ENCODE measurements at regions not wholly inside any gene's neighbourhood (a gene's known extent, or its start where the extent isn't known, plus 50 kb on each side); places are given as distances from the start of the nearest gene placed in this dataset.
"Not testable (repeated sequence)": the region's sequence is repeated elsewhere in the genome, so short reads cannot be mapped to it uniquely, and the experiment has no call there.

DNA sequence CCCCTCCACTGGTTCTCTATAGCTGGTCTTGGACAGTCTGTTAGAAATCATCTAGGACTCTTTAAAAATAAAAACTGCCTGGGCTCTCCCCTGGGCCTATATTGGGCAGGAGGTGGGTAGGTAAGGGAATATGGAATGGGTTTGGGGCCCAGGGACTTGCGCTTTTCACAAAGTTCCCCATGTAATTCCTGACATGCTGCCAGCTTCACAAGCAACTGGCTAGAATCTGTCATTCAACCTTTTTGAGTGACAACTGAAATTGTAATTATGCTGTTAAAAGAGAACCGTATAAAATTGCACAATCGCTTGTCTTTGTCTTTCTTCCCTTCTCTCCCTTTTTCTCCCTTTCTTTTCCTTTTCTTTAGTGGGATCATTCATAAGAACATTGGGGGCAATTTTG, 603.1 kb downstream of the EBF1 start:
- H3K27ac ChIP-seq (ENCODE audit: low read length) = no peak overlapping the region
- H3K36me3 ChIP-seq (ENCODE audit: control insufficient read depth, insufficient read depth, low read length) = no peaks in the 10 kb centered on the region
- 86% methylated on average over 1 of the region's 3 CpGs for WGBS (ENCODE audit: insufficient coverage)
- peaks cover 0 to 2% of the 10 kb centered on the region in 2 donors for H3K9me3 Mint-ChIP-seq
- no peaks in the 10 kb centered on the region for H3K27me3 Mint-ChIP-seq (ENCODE audit: low read depth in 2 of 2)
- H3K4me1 ChIP-seq (ENCODE audit: control insufficient read depth, insufficient read depth, low read length) = no peaks in the 10 kb centered on the region
- H3K4me3 ChIP-seq (ENCODE audit: low read length) = no peak overlapping the region
- ATAC-seq = no peak
- no peaks in the 10 kb centered on the region for H3K27me3 ChIP-seq (ENCODE audit: control insufficient read depth, insufficient read depth, low read length)
- no peak overlapping the region for H3K4me3 Mint-ChIP-seq
- intact Hi-C loops (cut with micrococcal nuclease) = no loop called here
- TF ChIP-seq, protein P1, sequence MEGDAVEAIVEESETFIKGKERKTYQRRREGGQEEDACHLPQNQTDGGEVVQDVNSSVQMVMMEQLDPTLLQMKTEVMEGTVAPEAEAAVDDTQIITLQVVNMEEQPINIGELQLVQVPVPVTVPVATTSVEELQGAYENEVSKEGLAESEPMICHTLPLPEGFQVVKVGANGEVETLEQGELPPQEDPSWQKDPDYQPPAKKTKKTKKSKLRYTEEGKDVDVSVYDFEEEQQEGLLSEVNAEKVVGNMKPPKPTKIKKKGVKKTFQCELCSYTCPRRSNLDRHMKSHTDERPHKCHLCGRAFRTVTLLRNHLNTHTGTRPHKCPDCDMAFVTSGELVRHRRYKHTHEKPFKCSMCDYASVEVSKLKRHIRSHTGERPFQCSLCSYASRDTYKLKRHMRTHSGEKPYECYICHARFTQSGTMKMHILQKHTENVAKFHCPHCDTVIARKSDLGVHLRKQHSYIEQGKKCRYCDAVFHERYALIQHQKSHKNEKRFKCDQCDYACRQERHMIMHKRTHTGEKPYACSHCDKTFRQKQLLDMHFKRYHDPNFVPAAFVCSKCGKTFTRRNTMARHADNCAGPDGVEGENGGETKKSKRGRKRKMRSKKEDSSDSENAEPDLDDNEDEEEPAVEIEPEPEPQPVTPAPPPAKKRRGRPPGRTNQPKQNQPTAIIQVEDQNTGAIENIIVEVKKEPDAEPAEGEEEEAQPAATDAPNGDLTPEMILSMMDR (IDR thresholded peaks at IDR 0.05) = no peak
- no peaks in the 10 kb centered on the region for H3K36me3 Mint-ChIP-seq
- H3K27ac Mint-ChIP-seq = no peak overlapping the region
- H3K4me1 Mint-ChIP-seq = no peaks in the 10 kb centered on the region
- no peak for DNase-seq
- no peaks in the 10 kb centered on the region for H3K9me3 ChIP-seq (ENCODE audit: control insufficient read depth, insufficient read depth, low read length)

DNA sequence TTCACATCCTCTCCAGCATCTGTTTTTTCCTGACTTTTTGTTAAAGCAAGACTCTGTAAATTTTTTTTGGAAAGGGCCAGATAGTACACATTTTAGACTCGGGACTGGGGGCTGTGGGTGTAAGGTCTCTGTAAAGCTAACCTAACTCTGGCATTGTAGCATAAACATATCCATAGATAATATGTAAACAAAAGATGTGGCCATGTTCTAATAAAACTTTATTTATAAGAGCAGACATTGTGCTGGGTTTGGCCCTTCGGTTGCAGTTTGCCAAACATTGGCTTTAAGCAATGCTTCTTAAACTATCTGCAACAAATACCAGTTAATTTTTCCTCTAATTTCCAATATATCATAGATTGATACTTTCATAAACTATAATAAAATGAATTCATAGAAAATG, 605.2 kb downstream of the EBF1 start:
- no peaks in the 10 kb centered on the region for H3K4me1 Mint-ChIP-seq

DNA sequence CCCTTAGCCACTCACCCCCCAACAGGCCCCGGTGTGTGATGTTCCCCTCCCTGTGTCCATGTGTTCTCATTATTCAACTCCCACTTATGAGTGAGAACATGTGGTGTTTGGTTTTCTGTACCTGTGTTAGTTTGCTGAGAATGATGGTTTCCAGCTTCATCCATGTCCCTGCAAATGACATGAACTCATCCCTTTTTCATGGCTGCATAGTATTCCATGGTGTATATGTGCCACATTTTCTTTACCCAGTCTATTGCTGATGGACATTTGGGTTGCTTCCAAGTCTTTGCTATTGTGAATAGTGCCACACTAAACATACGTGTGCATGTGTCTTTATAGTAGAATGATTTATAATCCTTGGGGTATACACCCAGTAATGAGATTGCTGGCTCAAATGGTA, 605.7 kb downstream of the EBF1 start:
- not testable (repeated sequence) for H3K4me3 ChIP-seq (ENCODE audit: low read length)
- 86% methylated on average over 1 of the region's 2 CpGs for WGBS (ENCODE audit: insufficient coverage)
- intact Hi-C loops (cut with micrococcal nuclease) = loop anchor here (2.0 kb wide), 1 partner anchor 33 kb away; no protein-coding TSS in a partner anchor

More for the DNA sequence above, 605.2 kb downstream of the EBF1 start:
- intact Hi-C loops (cut with micrococcal nuclease) = loop anchor here (2.0 kb wide), 1 partner anchor 32 kb away; no protein-coding TSS in a partner anchor
- Mint-ChIP-seq H3K4me3 (no peak overlapping the region), H3K36me3 (no peaks in the 10 kb centered on the region), H3K27ac (no peak overlapping the region), H3K9me3 (peaks cover 0 to 2% of the 10 kb centered on the region in 2 donors), H3K27me3 (ENCODE audit: low read depth in 2 of 2) (no peaks in the 10 kb centered on the region)
- Histone ChIP-seq H3K9me3 (ENCODE audit: control insufficient read depth, insufficient read depth, low read length) (no peaks in the 10 kb centered on the region), H3K4me1 (ENCODE audit: control insufficient read depth, insufficient read depth, low read length) (no peaks in the 10 kb centered on the region), H3K27me3 (ENCODE audit: control insufficient read depth, insufficient read depth, low read length) (no peaks in the 10 kb centered on the region), H3K4me3 (ENCODE audit: low read length) (no peak overlapping the region), H3K27ac (ENCODE audit: low read length) (no peak overlapping the region), H3K36me3 (ENCODE audit: control insufficient read depth, insufficient read depth, low read length) (no peaks in the 10 kb centered on the region)
- ATAC-seq (no peak), DNase-seq (no peak)
- 100% methylated on average over 1 of the region's 2 CpGs for WGBS (ENCODE audit: insufficient coverage)
- TF ChIP-seq, protein P1 (IDR thresholded peaks at IDR 0.05) = no peak

DNA sequence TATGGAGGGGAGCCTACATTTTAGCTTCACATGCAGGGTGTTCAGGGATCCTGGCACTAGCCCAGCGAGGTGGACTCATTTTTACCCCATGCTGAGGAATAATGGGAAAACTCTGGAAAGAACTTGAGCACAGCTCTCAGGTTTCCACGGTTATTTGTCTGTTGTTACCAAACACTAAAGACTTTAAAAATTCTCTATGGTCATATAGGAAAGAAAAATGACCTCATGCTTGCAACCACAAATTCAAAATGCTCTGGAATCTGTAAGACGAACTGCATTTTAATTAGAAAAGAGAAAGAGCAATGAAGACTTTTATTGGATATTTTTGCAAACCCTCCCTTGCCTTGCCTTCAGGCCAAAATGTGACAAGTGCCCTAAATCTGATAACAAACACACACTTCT, 606.9 kb downstream of the EBF1 start:
- Mint-ChIP-seq H3K27me3 (ENCODE audit: low read depth in 2 of 2) (no peaks in the 10 kb centered on the region), H3K27ac (no peak overlapping the region), H3K4me3 (no peak overlapping the region), H3K4me1 (no peaks in the 10 kb centered on the region), H3K36me3 (no peaks in the 10 kb centered on the region), H3K9me3 (peaks cover 0 to 2% of the 10 kb centered on the region in 2 donors)
- Histone ChIP-seq H3K27ac (ENCODE audit: low read length) (no peak overlapping the region), H3K4me3 (ENCODE audit: low read length) (no peak overlapping the region), H3K4me1 (ENCODE audit: control insufficient read depth, insufficient read depth, low read length) (no peaks in the 10 kb centered on the region), H3K27me3 (ENCODE audit: control insufficient read depth, insufficient read depth, low read length) (no peaks in the 10 kb centered on the region), H3K9me3 (ENCODE audit: control insufficient read depth, insufficient read depth, low read length) (no peaks in the 10 kb centered on the region), H3K36me3 (ENCODE audit: control insufficient read depth, insufficient read depth, low read length) (no peaks in the 10 kb centered on the region)
- intact Hi-C loops (cut with micrococcal nuclease) = no loop called here
- ATAC-seq = no peak
- WGBS (ENCODE audit: insufficient coverage) = 77% methylated on average over 2 of the region's 3 CpGs
- TF ChIP-seq, protein P1 (IDR thresholded peaks at IDR 0.05) = no peak
- DNase-seq = no peak

More for the DNA sequence above, 605.7 kb downstream of the EBF1 start:
- H3K36me3 Mint-ChIP-seq; H3K9me3 Mint-ChIP-seq; H3K9me3 ChIP-seq (ENCODE audit: control insufficient read depth, insufficient read depth, low read length); ATAC-seq; H3K27me3 Mint-ChIP-seq (ENCODE audit: low read depth in 2 of 2); H3K4me1 ChIP-seq (ENCODE audit: control insufficient read depth, insufficient read depth, low read length); H3K36me3 ChIP-seq (ENCODE audit: control insufficient read depth, insufficient read depth, low read length); H3K27ac Mint-ChIP-seq; H3K4me3 Mint-ChIP-seq; DNase-seq; H3K4me1 Mint-ChIP-seq; H3K27ac ChIP-seq (ENCODE audit: low read length); H3K27me3 ChIP-seq (ENCODE audit: control insufficient read depth, insufficient read depth, low read length): not testable (repeated sequence)

All from natural killer cell (primary cell).